Retinal pigment epithelial cell (primary cell): ENCODE measurements at regions not wholly inside any gene's neighbourhood (a gene's known extent, or its start where the extent isn't known, plus 50 kb on each side); places are given as distances from the start of the nearest gene placed in this dataset.

Experiments used
- DNase-seq: peaks from one replicate; pipeline ENCODE4 v3.0.0-alpha.2; 2010; ENCODE audit warnings: low read depth
- H3K4me3 ChIP-seq: 2 replicates; pipeline ENCODE4 v1.5.1; 2011; ENCODE audit warnings: mild to moderate bottlenecking, low read length, control low read depth, moderate library complexity
- TF ChIP-seq, protein P1 (sequence below): conservative IDR thresholded peaks from 2 replicates; pipeline ENCODE4 v1.5.1; 2011; ENCODE audit warnings: low read depth, low read length, control low read depth, inconsistent platforms

DNA sequence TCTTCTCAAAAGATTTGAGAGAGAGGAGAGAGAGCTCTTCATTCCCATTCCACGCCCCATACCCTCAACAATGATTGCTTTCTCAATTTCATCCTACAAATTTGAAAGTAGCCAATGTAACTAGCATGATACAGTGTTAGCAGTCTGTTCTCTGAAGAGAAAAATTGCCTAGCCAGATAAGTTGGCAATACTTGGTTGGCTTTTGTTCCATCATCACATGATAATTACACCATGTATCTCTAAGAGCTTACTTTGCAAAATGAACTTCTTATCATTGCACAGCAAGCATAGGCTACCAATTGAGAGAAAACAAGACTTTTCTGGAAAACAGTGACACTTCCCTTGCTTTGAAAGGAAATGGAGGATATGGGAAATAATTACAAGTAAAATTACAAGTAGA, 68.9 kb downstream of the FSCB start:
- TF ChIP-seq, protein P1, sequence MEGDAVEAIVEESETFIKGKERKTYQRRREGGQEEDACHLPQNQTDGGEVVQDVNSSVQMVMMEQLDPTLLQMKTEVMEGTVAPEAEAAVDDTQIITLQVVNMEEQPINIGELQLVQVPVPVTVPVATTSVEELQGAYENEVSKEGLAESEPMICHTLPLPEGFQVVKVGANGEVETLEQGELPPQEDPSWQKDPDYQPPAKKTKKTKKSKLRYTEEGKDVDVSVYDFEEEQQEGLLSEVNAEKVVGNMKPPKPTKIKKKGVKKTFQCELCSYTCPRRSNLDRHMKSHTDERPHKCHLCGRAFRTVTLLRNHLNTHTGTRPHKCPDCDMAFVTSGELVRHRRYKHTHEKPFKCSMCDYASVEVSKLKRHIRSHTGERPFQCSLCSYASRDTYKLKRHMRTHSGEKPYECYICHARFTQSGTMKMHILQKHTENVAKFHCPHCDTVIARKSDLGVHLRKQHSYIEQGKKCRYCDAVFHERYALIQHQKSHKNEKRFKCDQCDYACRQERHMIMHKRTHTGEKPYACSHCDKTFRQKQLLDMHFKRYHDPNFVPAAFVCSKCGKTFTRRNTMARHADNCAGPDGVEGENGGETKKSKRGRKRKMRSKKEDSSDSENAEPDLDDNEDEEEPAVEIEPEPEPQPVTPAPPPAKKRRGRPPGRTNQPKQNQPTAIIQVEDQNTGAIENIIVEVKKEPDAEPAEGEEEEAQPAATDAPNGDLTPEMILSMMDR, result no peak
- no peak overlapping the region for H3K4me3 ChIP-seq
- no peak for DNase-seq

DNA sequence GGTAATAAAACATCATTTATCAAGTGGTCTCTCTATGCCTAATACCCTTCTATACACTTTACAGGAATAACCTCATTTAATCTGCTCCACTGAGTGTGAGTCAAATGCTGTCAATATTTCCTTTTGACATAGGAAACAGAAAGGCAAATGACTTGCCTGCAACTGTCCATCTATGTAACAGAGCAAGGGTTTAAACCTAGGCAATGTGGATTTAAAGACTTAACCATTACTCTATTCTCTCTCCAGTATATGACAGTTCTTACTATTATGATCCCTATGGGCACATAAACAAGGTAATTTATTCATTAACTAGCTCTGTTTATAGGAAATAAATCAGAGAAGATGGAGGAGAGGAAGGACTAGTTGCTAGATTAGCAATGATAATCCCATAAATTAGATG, 70.6 kb downstream of the FSCB start:
- TF ChIP-seq, protein P1, result no peak
- DNase-seq, result no peak
- no peak overlapping the region for H3K4me3 ChIP-seq

DNA sequence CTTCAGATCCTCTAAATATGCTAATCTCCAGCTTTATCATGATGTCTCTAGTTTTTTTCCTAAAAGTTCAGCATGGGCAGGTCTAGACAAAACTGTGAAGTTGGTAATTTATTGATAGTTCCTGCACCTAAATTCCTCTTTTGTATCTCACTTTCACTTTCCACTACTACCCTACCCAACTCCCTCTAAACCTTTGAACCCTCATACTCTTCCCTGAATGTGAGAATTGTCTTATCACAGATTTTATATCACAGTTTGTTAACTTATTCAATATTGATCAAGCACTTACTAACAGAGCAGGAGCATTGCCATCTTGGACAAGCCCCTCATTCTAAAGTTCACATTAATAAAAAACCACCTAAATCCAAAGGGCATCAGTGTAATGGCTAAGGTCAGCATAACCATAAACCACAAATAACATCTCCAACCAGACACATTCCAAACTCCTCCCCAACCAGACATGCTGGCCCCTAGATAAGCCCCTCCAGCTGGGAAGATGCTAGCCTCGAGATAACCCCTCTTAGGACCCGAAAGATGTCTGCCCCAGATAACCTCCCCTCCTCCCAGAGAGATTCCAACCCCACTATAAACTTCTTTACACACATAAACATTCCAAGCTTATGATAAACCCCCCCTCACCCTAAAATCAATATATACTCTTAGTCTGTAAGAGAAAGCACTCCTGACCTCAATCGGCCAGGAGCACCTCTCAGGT, 78.7 kb downstream of the FSCB start:
- no peak for DNase-seq
- H3K4me3 ChIP-seq, result no peak overlapping the region
- TF ChIP-seq, protein P1, result no peak

DNA sequence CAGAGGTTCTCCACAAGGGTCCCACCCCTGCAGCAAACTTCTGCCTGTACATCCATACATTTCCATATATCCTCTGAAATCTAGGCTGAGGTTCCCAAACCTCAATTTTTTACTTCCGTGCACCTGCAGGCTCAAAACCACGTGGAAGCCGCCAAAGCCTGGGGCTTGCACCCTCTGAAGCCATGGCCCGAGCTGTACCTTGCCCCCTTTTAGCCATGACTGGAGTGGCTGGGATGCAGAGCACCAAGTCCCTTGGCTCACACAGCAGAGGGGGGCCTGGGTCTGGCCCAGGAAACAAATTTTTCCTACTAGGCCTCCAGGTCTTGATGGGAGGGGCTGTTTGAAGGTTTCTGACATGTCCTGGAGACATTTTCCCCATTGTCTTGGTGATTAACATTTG, 84.4 kb downstream of the FSCB start:
- H3K4me3 ChIP-seq, result no peak overlapping the region
- no peak for DNase-seq
- TF ChIP-seq, protein P1, result no peak

DNA sequence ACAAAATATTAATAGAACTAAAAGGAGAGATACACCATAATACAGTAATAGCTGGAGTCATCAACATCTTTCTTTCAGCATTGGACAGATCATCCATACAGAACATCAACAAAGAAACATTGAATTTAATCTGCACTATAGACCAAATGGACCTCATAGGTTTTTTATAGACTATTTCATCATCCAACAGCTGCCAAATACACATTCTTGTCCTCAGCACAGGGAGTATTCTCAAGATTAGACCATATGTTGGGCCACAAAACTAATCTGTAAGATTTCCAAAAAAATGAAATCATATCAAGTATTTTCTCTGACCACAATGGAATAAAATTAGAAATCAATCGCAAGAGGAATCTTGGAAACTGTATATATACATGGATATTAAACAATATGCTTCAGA, 86.9 kb downstream of the FSCB start:
- no peak overlapping the region for H3K4me3 ChIP-seq
- no peak for DNase-seq
- TF ChIP-seq, protein P1, result no peak

DNA sequence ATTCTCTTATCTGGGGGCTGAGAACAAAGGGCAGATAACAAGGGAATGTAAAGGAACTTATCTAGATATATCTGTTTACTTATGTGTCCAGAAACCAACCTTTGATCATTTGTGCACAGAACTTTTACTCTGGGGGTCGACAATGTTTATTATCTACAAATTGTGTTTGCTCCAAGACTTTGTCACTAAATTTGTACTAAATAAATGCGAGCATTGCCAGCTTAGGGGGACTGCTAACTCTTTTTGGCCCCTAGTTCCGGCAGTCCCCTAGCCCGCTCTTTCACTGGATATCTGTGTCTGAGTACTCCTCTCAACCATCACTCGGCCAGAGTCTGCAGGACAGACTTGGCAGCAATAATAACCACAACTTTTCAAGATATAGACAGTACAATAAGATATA, 88.2 kb downstream of the FSCB start:
- TF ChIP-seq, protein P1, result no peak
- DNase-seq, result no peak
- H3K4me3 ChIP-seq, result no peak overlapping the region

DNA sequence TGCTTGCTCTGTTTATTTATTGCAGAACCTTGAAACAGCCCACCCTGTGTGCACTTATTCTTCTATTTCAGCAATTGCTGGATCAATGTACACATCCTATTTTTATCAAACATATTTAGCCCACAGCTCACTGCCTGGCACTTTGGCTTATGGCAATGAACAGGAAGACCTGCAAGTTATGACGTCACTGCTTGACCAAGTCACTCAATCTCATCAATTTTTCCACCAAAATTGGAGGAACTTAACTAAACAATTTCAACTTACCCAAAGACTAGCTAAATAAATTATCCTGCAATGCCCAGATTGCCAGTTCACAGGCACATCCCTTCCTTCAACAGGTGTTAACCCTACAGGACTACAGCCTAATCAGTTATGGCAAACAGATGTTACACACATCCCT, 89.3 kb downstream of the FSCB start:
- DNase-seq, result no peak
- no peak overlapping the region for H3K4me3 ChIP-seq
- TF ChIP-seq, protein P1, result no peak
